ENCODE measurements at regions not wholly inside any gene's neighbourhood (a gene's known extent, or its start where the extent isn't known, plus 50 kb on each side); places are given as distances from the start of the nearest gene placed in this dataset.

DNA sequence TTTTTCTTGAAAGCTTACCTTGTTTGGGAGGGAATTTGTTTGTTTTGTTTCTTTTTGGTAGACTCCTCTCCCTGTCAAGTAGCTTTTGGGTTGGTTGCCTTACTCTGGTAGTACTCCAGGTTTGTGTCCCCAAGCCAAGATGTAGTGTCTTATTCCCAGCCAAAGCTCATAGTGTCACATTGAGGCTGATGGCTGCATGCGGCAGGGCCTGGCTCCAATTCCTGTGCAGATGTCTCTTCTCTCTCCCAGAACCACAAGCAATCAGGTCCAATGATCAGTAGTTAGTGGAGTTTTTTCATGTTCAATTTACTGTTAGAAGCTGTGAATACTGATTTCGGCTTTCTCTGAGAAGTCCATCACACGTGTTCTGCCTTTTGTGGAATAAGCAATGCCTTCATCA, 221.1 kb upstream of the THBS1 start:
- no peak overlapping the region for H3K27ac ChIP-seq (ENCODE audit: low read depth, low read length, poor library complexity, severe bottlenecking)
- no peaks in the 10 kb centered on the region for H4K20me1 ChIP-seq (ENCODE audit: insufficient read depth, low read length)
- H3K4me3 ChIP-seq (ENCODE audit: low read depth, low read length, poor library complexity, severe bottlenecking), result no peak overlapping the region
- no peak overlapping the region for H2AFZ ChIP-seq (ENCODE audit: low read length)
- H3K4me1 ChIP-seq (ENCODE audit: insufficient read depth, low read length, severe bottlenecking), result no peaks in the 10 kb centered on the region
- no peaks in the 10 kb centered on the region for H3K9me3 ChIP-seq (ENCODE audit: low read length)
- no peak overlapping the region for H3K4me2 ChIP-seq (ENCODE audit: low read length)
- no peaks in the 10 kb centered on the region for H3K27me3 ChIP-seq (ENCODE audit: insufficient read depth, low read length)
- no peaks in the 10 kb centered on the region for H3K36me3 ChIP-seq (ENCODE audit: insufficient read depth, low read length)
- no peaks in the 10 kb centered on the region for H3K9me2 ChIP-seq (ENCODE audit: low read depth, low read length)
- H3K9ac ChIP-seq (ENCODE audit: low read length), result no peak overlapping the region
- TF ChIP-seq, protein P1, sequence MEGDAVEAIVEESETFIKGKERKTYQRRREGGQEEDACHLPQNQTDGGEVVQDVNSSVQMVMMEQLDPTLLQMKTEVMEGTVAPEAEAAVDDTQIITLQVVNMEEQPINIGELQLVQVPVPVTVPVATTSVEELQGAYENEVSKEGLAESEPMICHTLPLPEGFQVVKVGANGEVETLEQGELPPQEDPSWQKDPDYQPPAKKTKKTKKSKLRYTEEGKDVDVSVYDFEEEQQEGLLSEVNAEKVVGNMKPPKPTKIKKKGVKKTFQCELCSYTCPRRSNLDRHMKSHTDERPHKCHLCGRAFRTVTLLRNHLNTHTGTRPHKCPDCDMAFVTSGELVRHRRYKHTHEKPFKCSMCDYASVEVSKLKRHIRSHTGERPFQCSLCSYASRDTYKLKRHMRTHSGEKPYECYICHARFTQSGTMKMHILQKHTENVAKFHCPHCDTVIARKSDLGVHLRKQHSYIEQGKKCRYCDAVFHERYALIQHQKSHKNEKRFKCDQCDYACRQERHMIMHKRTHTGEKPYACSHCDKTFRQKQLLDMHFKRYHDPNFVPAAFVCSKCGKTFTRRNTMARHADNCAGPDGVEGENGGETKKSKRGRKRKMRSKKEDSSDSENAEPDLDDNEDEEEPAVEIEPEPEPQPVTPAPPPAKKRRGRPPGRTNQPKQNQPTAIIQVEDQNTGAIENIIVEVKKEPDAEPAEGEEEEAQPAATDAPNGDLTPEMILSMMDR (IDR thresholded peaks at IDR 0.05; ENCODE audit: low read length), result no peak
- no peak for TF ChIP-seq EZH2 (IDR thresholded peaks at IDR 0.05; ENCODE audit: borderline replicate concordance, low read length)
- no peaks in the 10 kb centered on the region for H3F3A ChIP-seq (ENCODE audit: insufficient read depth, low read length)
- no peaks in the 10 kb centered on the region for H3K79me2 ChIP-seq (ENCODE audit: insufficient read depth, low read length)

DNA sequence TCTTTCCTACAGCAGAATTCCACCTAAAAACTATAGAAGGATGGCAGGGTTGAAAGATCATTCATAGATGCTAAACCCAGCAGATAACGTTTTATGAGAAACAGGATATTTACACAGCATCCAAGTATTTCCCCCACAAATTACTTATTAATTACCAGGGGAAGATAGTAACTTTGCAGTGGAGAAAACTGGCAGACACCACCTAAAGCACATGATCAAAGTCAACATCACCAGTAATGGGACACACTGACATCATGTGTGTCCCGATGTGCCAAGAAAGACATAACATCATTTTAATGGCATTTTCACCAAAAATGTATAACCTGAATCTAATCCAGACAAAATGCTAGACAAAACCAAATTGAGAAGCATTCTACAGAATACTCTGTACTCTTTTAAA, 220.4 kb upstream of the THBS1 start:
- Histone ChIP-seq H3K79me2 (ENCODE audit: insufficient read depth, low read length) (no peaks in the 10 kb centered on the region), H2AFZ (ENCODE audit: low read length) (no peak overlapping the region), H3K4me1 (ENCODE audit: insufficient read depth, low read length, severe bottlenecking) (no peaks in the 10 kb centered on the region), H3K27me3 (ENCODE audit: insufficient read depth, low read length) (no peaks in the 10 kb centered on the region), H3K9ac (ENCODE audit: low read length) (no peak overlapping the region), H3K36me3 (ENCODE audit: insufficient read depth, low read length) (no peaks in the 10 kb centered on the region), H3K9me3 (ENCODE audit: low read length) (no peaks in the 10 kb centered on the region), H3K9me2 (ENCODE audit: low read depth, low read length) (no peaks in the 10 kb centered on the region), H3F3A (ENCODE audit: insufficient read depth, low read length) (no peaks in the 10 kb centered on the region), H3K27ac (ENCODE audit: low read depth, low read length, poor library complexity, severe bottlenecking) (no peak overlapping the region), H3K4me2 (ENCODE audit: low read length) (no peak overlapping the region), H4K20me1 (ENCODE audit: insufficient read depth, low read length) (no peaks in the 10 kb centered on the region), H3K4me3 (ENCODE audit: low read depth, low read length, poor library complexity, severe bottlenecking) (no peak overlapping the region)
- TF ChIP-seq, protein P1 (IDR thresholded peaks at IDR 0.05; ENCODE audit: low read length), result no peak
- TF ChIP-seq EZH2 (IDR thresholded peaks at IDR 0.05; ENCODE audit: borderline replicate concordance, low read length), result no peak

DNA sequence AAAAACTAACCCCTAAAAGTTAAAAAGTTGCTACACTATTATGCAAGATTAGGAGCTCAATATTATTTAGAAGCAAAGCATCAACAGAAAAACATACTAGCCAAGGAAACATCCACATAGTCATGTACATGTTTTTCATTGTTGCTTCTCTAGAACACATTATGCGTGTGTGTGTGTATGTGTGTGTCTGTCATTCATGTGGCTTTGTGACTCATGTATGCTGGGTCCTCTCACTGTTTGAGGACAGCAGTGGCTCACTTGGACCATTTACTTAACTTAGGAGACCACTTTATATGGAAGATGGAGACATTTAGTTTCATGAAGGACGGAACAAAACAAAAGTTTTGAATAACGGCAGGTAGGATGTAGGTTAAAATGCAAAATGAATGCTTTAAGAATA, 219.4 kb upstream of the THBS1 start:
- Histone ChIP-seq H3K79me2 (ENCODE audit: insufficient read depth, low read length) (no peaks in the 10 kb centered on the region), H3K9me2 (ENCODE audit: low read depth, low read length) (no peaks in the 10 kb centered on the region), H3K4me2 (ENCODE audit: low read length) (no peak overlapping the region), H3K36me3 (ENCODE audit: insufficient read depth, low read length) (no peaks in the 10 kb centered on the region), H3K27ac (ENCODE audit: low read depth, low read length, poor library complexity, severe bottlenecking) (no peak overlapping the region), H2AFZ (ENCODE audit: low read length) (no peak overlapping the region), H3F3A (ENCODE audit: insufficient read depth, low read length) (no peaks in the 10 kb centered on the region), H3K9me3 (ENCODE audit: low read length) (no peaks in the 10 kb centered on the region), H3K4me3 (ENCODE audit: low read depth, low read length, poor library complexity, severe bottlenecking) (no peak overlapping the region), H4K20me1 (ENCODE audit: insufficient read depth, low read length) (no peaks in the 10 kb centered on the region), H3K27me3 (ENCODE audit: insufficient read depth, low read length) (no peaks in the 10 kb centered on the region), H3K9ac (ENCODE audit: low read length) (no peak overlapping the region), H3K4me1 (ENCODE audit: insufficient read depth, low read length, severe bottlenecking) (no peaks in the 10 kb centered on the region)
- TF ChIP-seq, protein P1 (IDR thresholded peaks at IDR 0.05; ENCODE audit: low read length), result no peak
- no peak for TF ChIP-seq EZH2 (IDR thresholded peaks at IDR 0.05; ENCODE audit: borderline replicate concordance, low read length)
